ENCODE measurements at regions not wholly inside any gene's neighbourhood (a gene's known extent, or its start where the extent isn't known, plus 50 kb on each side); places are given as distances from the start of the nearest gene placed in this dataset.

GRCh38 chr6:27066802-27067201 is 180.7 kb upstream of the PRSS16 start:
- TF ChIP-seq CTCF (conservative IDR thresholded peaks at IDR 0.05; ENCODE audit: low read depth in 2 of 2) (no peak), EZH2 (IDR thresholded peaks at IDR 0.05; ENCODE audit: low read depth, unreplicated experiment) (no peak)
